ENCODE measurements at regions not wholly inside any gene's neighbourhood (a gene's known extent, or its start where the extent isn't known, plus 50 kb on each side); places are given as distances from the start of the nearest gene placed in this dataset.

GRCh38 chr11:11038782-11039181 lies 180.9 kb upstream of the ZBED5 start:
- DNase-seq = no peak

GRCh38 chr11:11038352-11038751 lies 180.5 kb upstream of the ZBED5 start:
- no peak for DNase-seq

- DNase-seq = peak; percentile 38
These were observed 179.2 kb upstream of the ZBED5 start for GRCh38 chr11:11036848-11037732.

- DNase-seq = no peak
These were observed 178.5 kb upstream of the ZBED5 start for GRCh38 chr11:11036185-11036847.

- DNase-seq = no peak
These were observed 177.5 kb upstream of the ZBED5 start for GRCh38 chr11:11035331-11035730.

GRCh38 chr11:11034476-11034875 lies 176.6 kb upstream of the ZBED5 start:
- DNase-seq = no peak

GRCh38 chr11:11032066-11032465 lies 174.2 kb upstream of the ZBED5 start:
- no peak for DNase-seq

- no peak for DNase-seq
These were observed 171.2 kb upstream of the ZBED5 start for GRCh38 chr11:11029027-11029426.

- DNase-seq = peak; percentile 83
These were observed 170.3 kb upstream of the ZBED5 start for GRCh38 chr11:11028017-11028692.

GRCh38 chr11:11027288-11027687 lies 169.4 kb upstream of the ZBED5 start:
- DNase-seq = no peak

GRCh38 chr11:11025087-11025486 lies 167.2 kb upstream of the ZBED5 start:
- no peak for DNase-seq

GRCh38 chr11:11022125-11022730 lies 164.4 kb upstream of the ZBED5 start:
- DNase-seq = peak; percentile 16

GRCh38 chr11:11021563-11021962 lies 163.7 kb upstream of the ZBED5 start:
- no peak for DNase-seq

GRCh38 chr11:11020747-11021149 lies 162.9 kb upstream of the ZBED5 start:
- DNase-seq = no peak

- no peak for DNase-seq
These were observed 162.4 kb upstream of the ZBED5 start for GRCh38 chr11:11020219-11020726.

- DNase-seq = no peak
These were observed 159.1 kb upstream of the ZBED5 start for GRCh38 chr11:11016943-11017342.

- DNase-seq = no peak
These were observed 158.2 kb upstream of the ZBED5 start for GRCh38 chr11:11016068-11016467.

GRCh38 chr11:11011617-11012016 lies 153.8 kb upstream of the ZBED5 start:
- DNase-seq = no peak

- no peak for DNase-seq
These were observed 152.8 kb upstream of the ZBED5 start for GRCh38 chr11:11010624-11011127.

GRCh38 chr11:11009179-11009578 lies 151.3 kb upstream of the ZBED5 start:
- no peak for DNase-seq

- no peak for DNase-seq
These were observed 146.2 kb upstream of the ZBED5 start for GRCh38 chr11:11004069-11004468.

GRCh38 chr11:11003226-11003625 lies 145.4 kb upstream of the ZBED5 start:
- no peak for DNase-seq
